Thymus (tissue), 11 donors: ENCODE measurements at regions not wholly inside any gene's neighbourhood (a gene's known extent, or its start where the extent isn't known, plus 50 kb on each side); places are given as distances from the start of the nearest gene placed in this dataset.

Experiments
- DNase-seq, 9 donors: peaks; one replicate each; pipeline ENCODE4 v3.0.0-alpha.2; 2013; ENCODE audit warnings: low spot score in 9 of 9, low read depth in 6 of 9, missing footprints in 1 of 9
- H3K27ac ChIP-seq, 2 donors: one replicate each; pipeline ENCODE4 v1.5.1; 2013; ENCODE audit warnings: control low read depth in 1 of 2, low read depth in 1 of 2, low read length in 1 of 2, mild to moderate bottlenecking in 1 of 2, moderate library complexity in 1 of 2
- H3K27me3 ChIP-seq, 2 donors: one replicate each; pipeline ENCODE4 v1.5.1; 2013; ENCODE audit warnings: low read length in 1 of 2; ENCODE audit not compliant: control insufficient read depth in 2 of 2, insufficient read depth in 1 of 2
- H3K36me3 ChIP-seq, 2 donors: one replicate each; pipeline ENCODE4 v1.5.1; 2013; ENCODE audit warnings: low read length in 1 of 2, mild to moderate bottlenecking in 1 of 2, moderate library complexity in 1 of 2; ENCODE audit not compliant: control insufficient read depth in 2 of 2, insufficient read depth in 2 of 2
- H3K4me1 ChIP-seq, 2 donors: one replicate each; pipeline ENCODE4 v1.5.1; 2013; ENCODE audit warnings: low read length in 2 of 2; ENCODE audit not compliant: control insufficient read depth in 2 of 2, insufficient read depth in 2 of 2
- H3K4me3 ChIP-seq, 2 donors: one replicate each; pipeline ENCODE4 v1.5.1; 2013; ENCODE audit warnings: low read length in 2 of 2, control low read depth in 1 of 2, mild to moderate bottlenecking in 1 of 2
- H3K9me3 ChIP-seq, 2 donors: one replicate each; pipeline ENCODE4 v1.5.1; 2013; ENCODE audit warnings: low read length in 1 of 2, mild to moderate bottlenecking in 1 of 2; ENCODE audit not compliant: control insufficient read depth in 2 of 2, insufficient read depth in 1 of 2
- WGBS: extraction: QIAGEN DNeasy Blood & Tissue Kit; methylation state at CpG from one replicate; pipeline ENCODE4 v1.1.7; 2013; 5-methylcytosine and 5-hydroxymethylcytosine counted together
- donor health status: healthy.

DNA sequence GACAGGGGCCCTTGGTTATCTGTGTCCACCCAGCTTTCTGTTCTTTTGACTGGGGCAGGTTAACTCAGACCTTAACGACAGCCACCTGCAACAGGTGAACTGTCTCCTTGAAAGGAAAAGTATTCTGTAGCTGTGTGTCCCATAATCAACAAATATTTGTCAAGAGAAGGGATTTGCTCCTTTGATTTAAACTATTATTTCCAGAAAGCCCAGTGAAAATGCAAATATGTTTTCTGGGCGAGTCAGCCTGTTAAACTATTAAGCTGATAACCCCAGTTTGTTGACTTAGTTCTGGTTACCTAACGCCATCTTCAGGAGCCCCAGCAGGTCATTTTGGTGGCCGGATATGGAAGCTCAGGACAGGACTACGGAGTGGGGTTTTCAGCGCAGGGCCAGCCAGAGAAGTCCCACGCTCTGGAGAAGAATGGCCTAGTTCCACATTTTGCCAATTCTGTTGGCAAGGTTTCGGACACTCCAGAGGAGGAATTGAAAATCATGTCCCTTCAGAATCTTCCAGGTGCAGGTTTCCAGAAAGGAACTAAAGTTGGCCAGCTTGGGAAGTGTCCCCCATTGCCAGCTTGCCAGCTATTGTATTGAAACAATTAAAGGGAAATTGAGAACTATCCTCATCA, 54.5 kb downstream of the ADRA2A start:
- no peak overlapping the region for H3K27ac ChIP-seq
- H3K4me1 ChIP-seq = no peaks in the 10 kb centered on the region
- no peaks in the 10 kb centered on the region for H3K36me3 ChIP-seq
- H3K9me3 ChIP-seq = no peaks in the 10 kb centered on the region
- 94% methylated on average over 8 of the region's 8 CpGs for WGBS
- no peak overlapping the region for H3K4me3 ChIP-seq
- no peaks in the 10 kb centered on the region for H3K27me3 ChIP-seq
- DNase-seq = no peak

DNA sequence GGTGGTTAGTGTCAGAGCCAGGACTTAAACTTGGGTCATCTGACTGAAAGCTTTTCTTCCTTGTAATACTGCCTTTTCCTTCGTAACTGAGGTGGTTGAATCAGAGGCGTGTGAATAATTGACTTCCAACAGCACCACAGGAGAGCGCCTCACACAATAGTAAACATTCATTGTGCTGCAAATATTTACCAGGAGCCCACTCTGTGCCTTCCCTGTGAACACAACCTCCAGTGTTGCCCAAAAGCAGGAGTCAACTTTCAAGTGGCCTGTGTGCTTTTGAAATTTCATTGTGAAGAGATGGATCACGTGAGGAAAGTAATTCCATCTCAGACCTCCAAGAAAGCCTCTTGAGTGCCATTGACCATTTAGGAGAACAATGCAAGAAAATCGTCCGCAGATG, 60.2 kb downstream of the ADRA2A start:
- Histone ChIP-seq H3K27me3 (no peaks in the 10 kb centered on the region), H3K9me3 (no peaks in the 10 kb centered on the region), H3K27ac (no peak overlapping the region), H3K36me3 (no peaks in the 10 kb centered on the region), H3K4me3 (no peak overlapping the region), H3K4me1 (no peaks in the 10 kb centered on the region)
- no peak for DNase-seq
- WGBS = 89% methylated on average over 6 of the region's 6 CpGs

DNA sequence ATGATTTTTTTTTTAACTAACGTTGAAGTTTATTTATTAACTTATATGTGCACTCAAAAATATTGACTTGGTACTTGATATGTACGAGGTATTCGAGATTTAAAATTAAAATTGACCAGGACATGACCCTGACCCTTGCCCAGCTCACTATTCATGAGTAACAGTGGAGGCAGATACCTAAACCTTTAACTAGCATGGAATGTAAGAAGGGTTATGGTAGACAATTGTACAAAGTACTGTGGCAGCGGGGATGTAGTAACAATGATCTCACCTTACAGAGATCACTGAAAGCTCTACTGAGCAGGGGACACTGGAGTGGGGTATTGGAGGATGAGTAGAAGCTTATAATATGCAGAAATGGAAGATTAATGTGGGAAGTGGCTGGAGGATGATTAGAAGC, 60.8 kb downstream of the ADRA2A start:
- no peaks in the 10 kb centered on the region for H3K4me1 ChIP-seq
- no peak overlapping the region for H3K27ac ChIP-seq
- H3K27me3 ChIP-seq = no peaks in the 10 kb centered on the region
- no peaks in the 10 kb centered on the region for H3K36me3 ChIP-seq
- H3K4me3 ChIP-seq = no peak overlapping the region
- DNase-seq = no peak
- no peaks in the 10 kb centered on the region for H3K9me3 ChIP-seq
- 84% methylated on average over 4 of the region's 4 CpGs for WGBS

DNA sequence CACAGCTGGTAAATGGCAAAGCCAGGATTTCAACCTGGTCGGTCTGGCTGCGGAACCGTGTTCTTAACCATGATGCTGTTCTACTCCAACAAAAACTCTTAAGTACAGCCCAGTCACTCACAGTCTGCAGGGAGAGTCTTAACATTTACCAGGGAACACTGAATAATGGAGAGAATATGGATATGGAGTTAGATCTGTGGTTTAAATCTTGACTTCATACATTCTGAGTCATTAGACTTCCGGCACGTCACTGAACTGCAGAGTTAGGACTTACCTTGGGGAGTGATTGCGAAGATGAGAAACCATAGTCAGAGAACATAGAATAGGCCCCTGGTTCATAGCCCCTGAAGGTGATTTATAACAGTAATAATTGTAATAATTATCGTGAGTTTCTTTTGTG, 61.7 kb downstream of the ADRA2A start:
- Histone ChIP-seq H3K27me3 (no peaks in the 10 kb centered on the region), H3K27ac (no peak overlapping the region), H3K36me3 (no peaks in the 10 kb centered on the region), H3K4me1 (no peaks in the 10 kb centered on the region), H3K9me3 (no peaks in the 10 kb centered on the region), H3K4me3 (no peak overlapping the region)
- no peak for DNase-seq
- 99% methylated on average over 7 of the region's 7 CpGs for WGBS

DNA sequence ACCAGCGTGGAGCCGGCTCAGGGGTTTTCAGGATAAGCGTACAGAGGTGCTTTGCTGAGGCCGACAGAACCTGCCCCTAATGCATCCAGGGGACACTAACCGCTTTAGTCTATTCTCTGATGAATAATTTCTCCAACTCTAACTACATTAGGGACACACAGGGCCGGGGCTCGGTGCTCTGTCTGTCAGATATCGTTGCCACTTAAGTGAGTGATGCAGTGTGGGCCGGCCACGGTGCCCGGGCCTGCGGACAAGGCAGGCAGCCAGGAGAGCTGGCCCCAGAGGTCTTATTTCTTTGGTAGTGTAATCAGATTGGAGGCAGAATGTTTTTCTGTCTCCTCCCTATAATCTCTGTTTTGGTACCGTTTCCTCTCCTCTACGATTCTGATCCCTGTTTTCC, 62.7 kb downstream of the ADRA2A start:
- Histone ChIP-seq H3K27ac (no peak overlapping the region), H3K9me3 (no peaks in the 10 kb centered on the region), H3K4me3 (no peak overlapping the region), H3K27me3 (no peaks in the 10 kb centered on the region), H3K36me3 (no peaks in the 10 kb centered on the region), H3K4me1 (no peaks in the 10 kb centered on the region)
- 95% methylated on average over 14 of the region's 14 CpGs for WGBS
- DNase-seq = no peak

DNA sequence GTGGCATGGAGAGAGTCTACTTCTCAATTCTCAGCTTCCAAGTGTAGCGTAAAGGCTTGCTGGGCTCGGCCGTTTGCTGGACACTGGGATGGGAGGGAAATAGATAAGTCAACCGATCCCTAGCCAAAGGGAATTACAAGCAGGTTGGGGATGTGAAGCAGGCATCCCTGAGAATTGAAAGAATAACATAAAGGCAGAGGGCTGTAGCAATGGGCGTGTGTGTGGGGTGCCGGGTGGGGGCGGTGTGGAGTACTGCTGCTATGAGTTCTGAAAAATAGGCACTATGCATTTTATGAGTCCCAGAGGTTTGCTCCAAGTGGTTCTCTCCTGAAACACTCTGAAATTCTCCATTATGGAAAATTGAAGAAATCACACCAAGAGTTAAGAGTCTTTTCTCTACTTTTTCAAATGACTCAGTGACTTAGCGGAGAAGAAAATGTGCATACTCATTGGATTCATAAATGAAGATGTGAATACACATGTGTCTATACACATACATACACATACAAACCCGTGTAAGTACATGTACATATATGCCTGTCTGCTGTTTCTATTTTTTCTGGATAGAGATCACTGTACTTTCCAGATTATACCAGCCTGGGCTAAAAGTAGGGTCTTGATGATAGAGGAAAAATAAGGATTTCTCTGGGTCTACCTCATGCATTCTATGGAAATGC, 65.4 kb downstream of the ADRA2A start:
- Histone ChIP-seq H3K4me3 (no peak overlapping the region), H3K27ac (no peak overlapping the region), H3K36me3 (no peaks in the 10 kb centered on the region), H3K9me3 (no peaks in the 10 kb centered on the region), H3K4me1 (peaks cover 0 to 4% of the 10 kb centered on the region in 2 donors), H3K27me3 (no peaks in the 10 kb centered on the region)
- 94% methylated on average over 9 of the region's 9 CpGs for WGBS
- DNase-seq = no peak

DNA sequence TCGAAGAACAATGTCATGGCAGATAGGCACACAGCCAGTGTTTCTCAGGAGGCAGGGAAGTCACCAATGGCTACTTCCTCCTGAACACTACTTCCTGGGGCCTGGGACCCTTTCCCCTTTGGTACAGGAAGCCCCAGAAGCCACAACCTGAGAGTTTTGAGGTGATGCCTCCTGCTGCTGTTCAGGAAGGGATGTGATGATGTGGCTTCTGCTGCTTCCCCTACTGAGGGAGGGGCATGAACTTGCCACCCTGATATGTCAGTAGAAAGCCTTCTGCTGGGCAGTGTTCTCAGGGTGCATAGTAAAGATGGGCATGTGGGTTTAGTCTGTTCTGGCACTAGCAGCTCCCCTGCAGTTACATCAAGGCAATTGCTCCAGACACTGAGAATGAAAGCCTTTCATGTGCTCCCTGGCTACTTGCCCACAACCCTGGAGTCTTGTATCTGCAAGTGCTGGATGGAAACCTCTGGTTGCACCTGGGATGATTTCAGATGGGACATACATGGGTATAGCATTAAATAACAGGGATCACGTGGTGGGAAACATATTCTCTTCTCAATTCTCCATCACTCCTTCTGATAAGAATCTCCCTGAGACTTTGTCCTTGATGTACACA, 69.3 kb downstream of the ADRA2A start:
- Histone ChIP-seq H3K36me3 (no peaks in the 10 kb centered on the region), H3K9me3 (no peaks in the 10 kb centered on the region), H3K27me3 (no peaks in the 10 kb centered on the region), H3K4me3 (no peak overlapping the region), H3K4me1 (peaks cover 0 to 4% of the 10 kb centered on the region in 2 donors), H3K27ac (no peak overlapping the region)
- DNase-seq = peak in 1 of 9 donors; percentile 5
- WGBS = 23% methylated on average over 2 of the region's 2 CpGs

DNA sequence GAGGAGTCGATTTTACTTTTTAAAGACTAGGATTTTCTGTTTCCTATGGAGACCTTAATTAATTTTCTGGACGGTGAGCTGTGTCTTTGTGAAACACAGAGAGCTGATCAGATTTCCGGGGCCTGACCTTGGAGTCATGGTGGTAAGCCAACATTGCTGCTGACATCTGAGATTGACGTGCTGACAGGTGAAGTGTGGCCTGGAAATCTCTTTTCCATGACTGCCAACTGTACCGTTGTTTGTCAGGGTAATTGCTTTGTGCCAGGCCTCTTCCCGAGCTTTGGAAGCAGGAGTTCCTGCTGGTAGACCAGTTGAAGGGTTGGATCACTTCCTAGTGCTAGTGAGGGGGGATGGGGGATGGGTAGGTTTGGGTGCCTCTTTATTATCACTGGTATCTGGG, 71.2 kb downstream of the ADRA2A start:
- Histone ChIP-seq H3K27me3 (no peaks in the 10 kb centered on the region), H3K9me3 (no peaks in the 10 kb centered on the region), H3K4me1 (peaks cover 0 to 4% of the 10 kb centered on the region in 2 donors), H3K36me3 (no peaks in the 10 kb centered on the region), H3K4me3 (no peak overlapping the region), H3K27ac (no peak overlapping the region)
- WGBS = 91% methylated on average over 6 of the region's 6 CpGs
- no peak for DNase-seq

DNA sequence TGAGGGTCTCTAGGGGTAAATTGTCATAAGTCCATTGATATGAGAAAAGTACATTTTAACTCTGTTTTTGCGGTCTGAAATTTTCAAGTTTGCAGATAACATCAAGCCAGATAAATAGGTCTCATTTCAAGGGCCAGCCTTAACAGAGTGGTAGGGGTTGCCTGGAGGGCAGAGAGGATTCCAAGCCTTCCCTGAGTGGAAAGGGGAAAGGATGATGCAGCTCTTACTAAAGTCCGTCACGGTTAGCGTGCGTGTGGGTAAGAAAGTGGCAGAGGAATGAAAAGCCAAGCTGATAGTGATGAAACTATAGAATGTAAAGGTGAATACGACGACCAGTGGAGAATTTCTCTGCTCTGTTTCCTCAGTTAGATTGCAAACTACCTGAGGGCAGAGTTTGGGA, 71.6 kb downstream of the ADRA2A start:
- Histone ChIP-seq H3K36me3 (no peaks in the 10 kb centered on the region), H3K9me3 (no peaks in the 10 kb centered on the region), H3K27me3 (no peaks in the 10 kb centered on the region), H3K4me3 (no peak overlapping the region), H3K4me1 (peaks cover 0 to 4% of the 10 kb centered on the region in 2 donors), H3K27ac (no peak overlapping the region)
- WGBS = 91% methylated on average over 7 of the region's 7 CpGs
- no peak for DNase-seq
